HG03175 (cell line): ENCODE measurements at regions not wholly inside any gene's neighbourhood (a gene's known extent, or its start where the extent isn't known, plus 50 kb on each side); places are given as distances from the start of the nearest gene placed in this dataset.
"Not testable (repeated sequence)": the region's sequence is repeated elsewhere in the genome, so short reads cannot be mapped to it uniquely, and the experiment has no call there.

ENCODE experiments used
- ATAC-seq: cut with Tn5 transposase; IDR thresholded peaks from one replicate; pipeline ENCODE4 v1.9.1; 2021; ENCODE audit warnings: mild to moderate bottlenecking, moderate library complexity; ENCODE audit not compliant: unreplicated experiment

DNA sequence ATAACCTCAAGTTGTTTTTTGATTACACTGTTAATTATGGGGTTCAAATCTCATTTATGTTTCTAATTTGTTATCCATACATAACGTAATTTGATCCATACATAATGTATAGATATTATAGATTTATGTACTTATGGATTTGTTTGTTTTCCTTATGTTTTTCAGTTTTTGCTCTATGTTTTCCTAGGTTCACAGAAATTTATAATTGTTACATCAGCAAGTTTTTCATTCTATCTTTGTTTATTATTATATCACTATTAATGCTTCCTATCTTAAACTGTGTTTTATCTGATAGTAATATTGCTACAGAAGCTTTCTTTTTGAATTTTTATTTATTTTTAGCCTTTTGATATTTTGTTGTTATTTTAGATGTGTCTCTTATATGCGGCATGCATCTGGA is 194.3 kb upstream of the SOX21 start:
- no peak for ATAC-seq

DNA sequence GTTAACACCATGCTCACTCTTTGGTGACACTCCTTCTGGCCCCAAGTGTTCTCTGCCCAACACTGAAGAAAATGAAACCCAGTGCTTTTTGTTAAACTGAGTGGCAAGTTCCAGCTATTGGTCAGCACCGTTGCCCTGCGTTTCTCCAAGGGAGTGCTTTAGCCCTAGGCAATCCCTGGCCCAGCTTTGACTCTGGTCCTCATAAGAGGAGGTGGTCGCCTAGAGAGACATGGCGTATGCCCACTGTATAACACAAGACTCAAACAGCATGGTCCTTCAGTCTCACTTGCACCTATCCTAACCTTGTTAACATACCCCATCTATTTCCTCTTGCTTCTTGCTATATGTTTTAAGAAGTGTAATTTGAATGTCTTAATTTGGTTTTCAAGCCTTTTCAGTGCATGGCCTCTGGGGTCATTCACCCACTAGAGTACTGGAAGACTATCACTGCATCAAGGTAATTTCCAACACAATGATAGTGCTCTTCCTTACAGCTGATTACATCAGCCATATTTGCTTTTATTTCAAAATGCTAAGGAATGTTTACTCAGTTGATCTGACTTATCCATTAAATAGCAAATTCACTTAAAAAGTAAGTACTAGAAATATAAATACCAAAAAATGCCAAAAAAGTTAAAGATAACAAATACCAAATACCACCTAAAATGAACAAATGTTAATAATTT is 190.5 kb upstream of the SOX21 start:
- no peak for ATAC-seq

DNA sequence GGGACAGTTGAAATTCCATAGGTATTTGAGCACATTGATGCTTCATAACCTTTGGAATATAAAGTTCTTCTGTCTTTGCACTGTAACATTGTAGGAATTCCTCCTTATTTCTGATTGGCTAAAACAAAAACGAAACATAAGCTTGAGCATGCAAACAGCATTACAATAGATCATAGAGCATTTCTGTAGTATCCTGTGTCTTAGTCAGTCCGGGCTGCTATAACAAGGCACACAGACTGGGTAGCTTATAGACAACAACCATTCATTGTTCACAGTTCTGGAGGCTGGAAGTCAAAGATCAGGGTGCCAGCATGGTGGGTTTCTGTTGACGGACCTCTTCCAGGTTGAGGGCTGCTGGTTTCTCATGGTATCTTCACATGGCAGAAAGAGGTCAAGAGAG is 188.7 kb upstream of the SOX21 start:
- ATAC-seq: no peak

DNA sequence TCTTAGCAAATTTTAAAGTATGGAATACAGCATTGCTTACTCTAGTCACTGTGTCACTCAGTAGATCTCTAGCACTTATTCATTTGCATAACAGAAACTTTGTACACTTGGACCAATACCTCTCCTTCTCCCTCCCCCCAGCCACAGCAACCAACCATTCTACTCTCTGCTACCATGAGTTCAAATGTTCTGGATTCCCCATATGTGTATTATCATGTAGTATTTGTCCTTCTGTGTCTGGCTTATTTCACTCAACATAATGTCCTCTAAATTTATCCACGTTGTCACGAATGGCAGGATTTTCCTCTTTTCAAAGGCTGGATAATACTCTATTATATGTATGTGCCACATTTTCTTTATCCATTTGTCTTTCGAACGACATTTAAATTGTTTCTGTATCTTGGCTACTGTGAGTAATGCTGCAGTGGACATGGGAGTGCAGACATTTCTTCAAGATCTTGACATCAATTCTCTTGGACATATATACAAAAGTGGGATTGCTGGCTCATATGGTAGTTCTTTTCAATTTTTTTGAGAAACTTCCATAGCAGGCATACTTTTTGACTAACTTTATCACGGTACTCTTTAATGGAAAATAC is 184.5 kb upstream of the SOX21 start:
- no peak for ATAC-seq

DNA sequence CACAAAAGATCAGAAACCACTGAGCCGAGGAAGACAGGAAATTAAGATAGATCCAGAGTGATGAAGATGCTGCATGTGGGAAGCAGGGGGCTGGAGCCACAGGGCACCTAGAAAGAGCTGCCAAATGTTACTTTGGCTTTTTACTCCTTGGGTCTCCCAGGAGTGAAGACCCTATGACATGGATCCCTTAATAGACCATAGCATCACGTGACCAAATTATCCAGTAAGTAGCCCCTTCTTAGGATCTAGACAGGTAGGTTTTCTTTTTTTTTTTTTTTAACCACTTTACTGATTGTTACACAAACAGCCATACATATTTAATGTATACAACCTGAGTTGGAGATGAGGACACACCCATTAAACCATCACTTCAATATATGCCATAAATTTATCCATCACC is 183.9 kb upstream of the SOX21 start:
- no peak for ATAC-seq

DNA sequence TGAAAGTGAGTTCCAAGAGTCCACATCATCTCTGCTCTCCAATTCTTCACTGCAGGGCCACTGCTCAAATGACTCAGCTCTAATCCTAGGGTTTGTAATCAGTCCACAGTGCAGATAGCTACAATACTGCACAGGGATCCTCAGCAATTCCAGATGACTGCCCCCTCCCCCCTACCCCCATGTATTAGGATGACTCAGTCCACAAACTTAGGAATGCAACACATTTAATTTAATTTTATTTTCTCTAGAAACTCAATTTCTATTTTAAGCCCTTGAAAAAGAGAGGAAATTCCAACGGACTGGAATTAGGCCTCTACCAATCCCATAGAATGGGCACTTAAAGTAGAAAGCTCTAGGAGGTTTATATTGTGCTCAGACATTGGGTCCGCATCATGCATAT is 173.8 kb upstream of the SOX21 start:
- no peak for ATAC-seq

DNA sequence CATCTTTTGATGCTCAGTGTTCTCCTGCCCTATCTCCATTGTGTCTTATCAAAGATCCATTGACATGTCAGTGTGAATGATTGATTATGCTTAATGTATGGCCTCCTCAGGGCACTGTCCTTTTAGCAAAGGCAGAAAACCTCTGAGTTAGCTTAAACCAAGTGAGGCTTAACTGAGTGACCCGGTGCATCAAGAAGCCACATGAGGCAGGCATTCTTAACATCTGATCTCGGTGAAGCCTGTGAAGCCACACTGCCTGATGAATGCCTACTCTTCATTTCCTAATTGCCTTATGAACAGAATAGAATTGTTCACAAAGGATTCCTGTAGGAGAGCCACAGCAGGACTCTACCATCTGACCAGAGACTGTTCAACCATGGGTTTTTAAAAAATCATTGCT is 168.1 kb upstream of the SOX21 start:
- no peak for ATAC-seq

DNA sequence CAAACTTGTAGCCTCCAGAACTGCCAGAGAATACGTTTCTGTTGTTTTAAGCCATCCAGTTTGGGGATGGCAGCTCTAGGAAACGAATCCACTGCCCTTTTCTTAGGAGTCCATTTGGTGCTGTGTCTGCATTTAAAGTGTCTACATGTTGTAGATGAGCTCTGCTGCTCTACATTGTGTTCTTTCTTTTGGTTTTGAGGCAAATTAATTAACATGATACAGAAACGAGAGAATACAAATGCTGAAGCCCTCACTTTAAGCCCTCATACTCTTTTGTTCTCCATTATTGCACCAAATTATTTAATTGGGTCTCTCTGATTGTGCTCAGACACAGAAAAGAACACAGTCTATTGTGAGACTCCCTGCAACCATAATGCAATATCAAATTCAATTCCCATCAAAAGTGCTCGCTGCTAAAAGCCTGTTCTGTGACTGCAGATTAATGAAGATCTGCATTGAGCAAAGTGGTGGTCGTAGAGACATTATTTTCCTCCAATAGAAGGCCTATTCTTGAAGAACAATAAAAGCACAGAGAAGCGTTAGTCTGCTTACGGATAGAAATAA is 166.3 kb upstream of the SOX21 start:
- no peak for ATAC-seq

DNA sequence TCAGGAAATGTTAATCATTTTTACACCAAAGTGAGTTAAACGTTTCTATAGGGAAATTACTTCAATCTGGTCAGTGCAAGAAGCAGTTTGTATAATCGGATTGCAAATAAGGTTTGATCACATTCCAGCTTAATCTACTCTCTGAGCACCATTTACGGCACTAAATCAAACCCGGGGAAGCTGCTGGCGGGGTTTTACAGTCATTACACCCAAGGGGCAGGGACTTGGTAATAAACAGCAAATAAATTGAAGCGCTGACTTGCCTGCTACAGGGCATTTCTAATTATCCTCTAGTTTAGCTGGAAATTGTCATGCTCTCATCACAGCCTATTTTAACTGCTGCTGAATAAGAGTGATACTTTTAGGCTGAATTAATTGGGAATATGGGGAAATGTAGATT is 152.1 kb upstream of the SOX21 start:
- no peak for ATAC-seq

DNA sequence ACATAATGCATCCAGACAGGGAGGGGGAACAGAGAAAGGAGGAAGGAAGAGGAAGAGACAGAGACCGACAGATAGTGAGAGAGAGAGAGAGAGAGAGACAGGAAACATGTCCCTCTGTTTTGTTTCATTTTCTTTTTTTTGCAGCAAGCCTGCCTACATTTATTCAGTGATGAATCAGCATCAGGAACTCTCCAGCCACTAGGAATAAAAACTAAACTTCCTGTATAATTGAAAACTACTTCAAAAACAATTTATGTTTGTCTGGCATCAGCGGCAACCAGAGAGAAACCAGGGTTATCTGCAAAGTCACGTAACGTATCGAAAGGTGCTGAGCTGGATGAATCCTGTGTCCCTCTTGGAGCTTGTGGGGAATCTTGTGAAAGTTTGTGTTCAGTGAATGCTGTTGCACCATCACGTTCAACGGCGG is 148.6 kb upstream of the SOX21 start:
- ATAC-seq: peak; percentile 55

DNA sequence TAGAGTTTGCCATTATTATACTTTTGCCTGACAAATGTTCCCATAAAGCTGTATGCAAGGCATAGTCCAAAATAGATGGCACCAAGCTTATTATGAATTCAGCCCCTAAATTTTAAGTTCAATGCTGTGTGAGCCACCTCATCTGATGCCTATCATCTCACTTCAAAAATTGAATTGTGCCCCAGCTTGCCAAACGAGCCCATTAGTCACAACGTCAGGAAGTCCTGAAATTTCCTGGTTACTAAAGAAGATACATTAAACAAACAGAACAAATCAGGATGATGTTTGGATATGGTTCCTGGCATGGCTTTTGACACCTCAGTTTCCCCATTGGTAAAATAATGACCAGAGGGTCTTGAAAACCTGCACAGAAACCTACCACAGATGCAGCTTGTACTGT is 147.5 kb upstream of the SOX21 start:
- ATAC-seq: no peak

DNA sequence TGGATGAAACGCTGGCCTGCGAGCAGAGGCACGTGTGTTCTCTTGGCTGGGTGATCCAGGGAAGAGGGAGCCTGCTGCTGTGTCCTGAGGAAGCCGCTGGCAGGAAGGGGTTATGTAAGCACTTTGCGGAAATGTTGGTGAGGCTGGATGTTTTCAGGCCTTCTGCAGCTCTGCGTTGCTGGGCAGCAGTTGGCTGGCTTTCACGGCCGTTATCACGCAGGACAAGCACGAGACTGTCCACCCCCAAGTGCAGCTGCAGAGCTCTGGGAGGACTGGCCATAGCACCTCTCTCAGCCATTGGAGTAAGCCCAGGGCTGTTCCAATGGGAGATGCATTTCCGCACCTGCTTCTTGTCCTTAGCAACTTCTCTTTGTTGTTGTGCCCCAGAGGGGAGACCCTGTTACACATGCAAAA is 146.9 kb upstream of the SOX21 start:
- ATAC-seq: no peak

DNA sequence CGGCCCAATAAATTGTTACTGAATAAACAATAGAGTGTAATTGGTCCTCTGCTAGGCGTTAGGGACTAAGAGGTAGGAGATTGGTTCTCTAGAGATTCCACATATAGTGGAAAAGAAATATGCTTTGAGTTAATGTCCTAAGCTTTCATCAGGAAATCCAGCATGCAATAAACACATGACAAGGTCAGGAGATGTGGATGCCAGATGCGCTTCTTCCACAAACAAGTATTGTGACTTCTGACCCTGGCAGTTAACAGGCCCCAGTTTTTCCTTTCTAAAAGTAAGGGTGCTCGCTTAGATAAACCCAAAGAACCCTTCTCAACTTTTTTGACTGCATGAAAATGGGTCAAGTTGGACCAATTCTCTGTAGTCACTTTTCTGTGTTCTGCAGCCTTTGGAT is 146.5 kb upstream of the SOX21 start:
- no peak for ATAC-seq

DNA sequence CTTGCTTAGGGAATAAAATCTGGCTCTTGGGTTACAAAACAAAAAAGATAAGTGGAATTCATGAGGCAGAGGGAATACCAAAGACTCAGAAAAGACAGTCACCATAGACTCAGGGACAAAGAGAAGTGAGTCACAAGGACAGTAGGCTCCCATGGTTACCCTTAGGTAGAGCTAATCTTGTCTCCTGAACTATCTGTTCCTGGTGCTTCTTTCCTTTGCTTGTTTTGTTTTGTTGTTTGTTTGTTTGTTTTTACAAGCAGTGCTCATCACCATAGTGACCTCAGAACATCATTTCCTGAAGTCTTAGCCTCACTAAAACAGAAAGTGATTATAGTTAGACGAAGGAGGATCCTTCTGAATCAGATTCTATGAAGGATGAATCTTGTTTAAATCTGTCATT is 142.3 kb upstream of the SOX21 start:
- ATAC-seq: peak; percentile 44

DNA sequence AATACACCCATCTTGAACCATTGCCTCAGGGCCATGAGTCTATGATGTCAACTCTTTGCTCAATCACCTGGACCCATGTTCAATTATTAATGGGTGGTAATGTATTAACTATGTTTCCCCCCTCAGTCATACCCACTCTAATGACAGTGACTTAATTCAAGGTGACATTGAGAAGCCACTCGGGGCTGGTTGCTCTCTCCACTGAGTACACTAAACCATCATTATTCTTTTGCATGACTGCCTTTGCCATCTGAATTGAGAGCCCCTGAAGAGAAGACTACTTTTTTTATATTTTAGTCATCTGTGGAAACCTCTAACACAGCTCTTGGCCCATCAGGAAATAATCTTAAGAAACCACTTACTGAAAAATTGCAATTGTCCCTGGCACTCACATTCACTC is 139.2 kb upstream of the SOX21 start:
- ATAC-seq: no peak

DNA sequence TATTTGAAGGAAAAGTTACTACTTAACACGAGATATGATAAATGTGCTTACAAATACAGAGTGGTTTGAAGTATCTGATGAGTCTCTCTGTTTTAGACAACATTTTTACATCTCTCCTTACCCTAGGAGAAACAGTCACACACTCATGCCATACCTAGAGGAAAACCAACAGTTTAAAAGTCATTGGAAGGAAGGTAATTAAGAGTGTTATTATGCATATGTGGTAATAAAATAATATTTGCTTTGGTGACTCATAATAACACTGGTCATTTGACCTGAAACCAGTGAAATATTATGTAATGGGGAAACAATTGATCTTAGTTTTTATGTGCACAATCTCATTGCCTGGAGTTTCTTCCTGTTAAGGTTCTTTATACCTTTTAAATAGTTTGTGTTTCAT is 136.9 kb upstream of the SOX21 start:
- no peak for ATAC-seq

DNA sequence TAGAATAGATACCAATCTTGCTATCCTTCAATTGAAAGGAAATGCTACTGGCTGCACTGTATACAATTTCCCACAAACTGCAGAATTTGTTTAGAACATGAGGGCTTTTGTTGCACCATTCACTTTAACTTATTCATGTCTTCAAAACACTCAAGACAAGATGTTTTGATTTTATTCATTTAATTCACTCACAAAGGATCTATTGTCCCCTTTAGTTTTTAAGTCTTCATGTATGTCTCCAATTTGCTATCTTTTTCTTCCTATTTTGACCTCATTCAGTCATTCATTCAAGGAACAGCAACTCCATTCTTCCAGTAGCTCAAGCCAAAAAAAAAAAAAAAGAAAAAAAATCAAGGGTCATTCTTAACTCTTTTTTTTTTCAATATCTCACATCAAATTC is 130.6 kb upstream of the SOX21 start:
- ATAC-seq: no peak

DNA sequence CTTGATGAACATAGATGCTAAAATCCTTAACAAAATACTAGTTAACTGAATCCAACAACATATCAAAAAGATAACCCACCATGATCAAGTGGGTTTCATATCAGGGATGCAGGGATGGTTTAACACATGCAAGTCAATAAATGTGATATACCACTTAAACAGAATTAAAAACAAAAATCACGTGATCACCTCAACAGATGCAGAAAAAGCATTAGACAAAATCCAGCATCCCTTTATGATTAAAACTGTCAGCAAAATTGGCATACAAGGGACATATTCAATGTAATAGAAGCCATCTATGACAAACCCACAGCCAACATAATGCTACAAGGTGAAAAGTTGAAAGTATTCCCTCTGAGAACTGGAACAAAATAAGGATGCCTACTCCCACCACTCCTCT is 124.7 kb upstream of the SOX21 start:
- not testable (repeated sequence) for ATAC-seq

DNA sequence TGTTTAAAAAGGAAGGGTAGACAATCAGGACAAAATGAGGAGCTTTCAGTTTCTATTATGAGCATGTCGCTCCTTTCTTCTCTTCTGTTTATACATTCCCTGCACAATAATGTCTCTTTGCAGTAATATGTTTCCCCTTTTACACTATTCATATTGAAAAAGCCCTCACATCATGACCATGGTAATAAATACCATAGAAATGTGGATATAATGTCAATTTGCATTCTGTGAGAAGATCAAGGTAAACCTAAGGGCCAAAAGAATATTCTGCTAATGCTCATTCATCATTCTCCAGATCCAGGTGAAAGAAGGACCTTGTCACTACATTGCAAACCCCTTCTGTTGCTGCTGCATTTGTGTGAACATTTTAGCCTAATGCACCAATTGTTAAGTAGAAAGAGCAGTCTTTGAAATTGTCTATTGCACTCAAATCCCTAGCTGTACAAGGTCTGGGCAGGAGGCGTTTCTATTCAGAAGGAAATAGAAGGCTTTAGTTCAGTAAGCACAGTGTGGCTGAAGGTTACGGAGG is 117.6 kb upstream of the SOX21 start:
- ATAC-seq: no peak

DNA sequence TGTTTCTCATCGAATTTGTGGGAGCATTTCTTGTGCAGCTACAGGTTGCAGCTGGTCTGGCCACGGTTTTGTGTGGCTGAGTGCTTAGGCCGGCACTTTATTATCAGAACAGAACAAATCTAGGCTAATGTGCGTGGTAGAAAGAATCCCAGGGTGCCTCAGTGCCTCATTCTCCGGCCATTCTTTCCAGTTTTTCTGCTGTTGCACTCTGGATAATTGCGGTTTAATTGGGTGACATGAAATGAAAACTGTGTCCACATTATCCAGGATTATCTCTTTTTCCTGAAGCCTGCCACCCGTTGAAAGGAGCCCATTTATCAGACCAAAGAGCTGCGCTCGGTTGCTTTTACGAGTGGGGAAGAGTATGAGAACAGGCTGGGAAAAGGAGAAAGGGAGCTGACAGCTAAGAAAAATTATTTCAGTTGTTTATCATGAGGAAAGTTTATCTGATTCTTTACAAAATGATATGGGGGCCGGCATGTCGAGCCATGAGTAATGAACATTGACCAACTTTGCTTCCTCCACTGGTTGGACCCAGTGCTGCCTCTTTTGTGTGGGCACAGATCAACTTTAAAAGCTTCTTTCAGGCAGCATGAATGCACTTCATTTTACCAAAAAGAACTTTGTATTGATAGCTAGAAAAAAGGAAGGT is 117.0 kb upstream of the SOX21 start:
- no peak for ATAC-seq

DNA sequence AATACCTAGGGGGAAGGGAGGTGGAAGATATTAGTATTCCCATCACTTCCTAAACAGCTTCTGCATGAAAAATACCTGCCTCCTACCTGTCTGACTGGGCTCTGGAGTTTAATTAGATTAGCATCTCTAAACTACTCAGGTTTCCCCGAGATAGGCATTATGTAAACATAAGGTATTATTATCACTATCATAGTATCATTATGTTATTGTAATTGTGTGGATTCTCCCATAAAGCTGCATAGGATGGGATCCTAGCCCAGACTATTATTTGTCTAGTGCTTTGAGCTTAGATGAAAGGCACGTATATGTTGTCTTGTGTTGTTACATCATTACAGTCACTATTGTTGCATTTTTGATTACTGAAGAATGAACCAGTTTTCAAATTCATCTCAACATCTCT is 115.2 kb upstream of the SOX21 start:
- ATAC-seq: no peak

DNA sequence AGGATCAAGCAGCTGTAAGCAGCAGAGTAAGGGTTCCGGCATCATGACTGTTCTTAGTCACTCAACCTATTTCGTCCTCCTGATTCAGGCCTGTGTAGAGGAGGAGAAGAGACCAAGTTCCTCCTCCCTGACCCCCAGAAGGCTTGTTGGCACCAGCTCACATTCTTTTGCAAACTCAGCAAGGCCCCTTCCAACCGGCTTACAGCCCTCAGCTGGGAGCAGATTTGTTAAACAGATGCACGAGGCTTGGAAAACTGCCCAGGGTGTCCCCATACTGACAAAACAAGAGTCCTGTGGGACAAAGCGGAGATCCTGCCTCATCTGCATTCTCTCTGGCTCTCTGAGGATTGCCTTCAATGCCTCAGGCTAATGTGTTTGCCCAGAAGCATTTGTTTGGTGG is 113.2 kb upstream of the SOX21 start:
- no peak for ATAC-seq
